Liver (tissue), 3 donors: ENCODE measurements at regions not wholly inside any gene's neighbourhood (a gene's known extent, or its start where the extent isn't known, plus 50 kb on each side); places are given as distances from the start of the nearest gene placed in this dataset.

Experiments used
- CTCF ChIP-seq: fragments of 150-350 bp; IDR thresholded peaks from 2 replicates; pipeline ENCODE4 v1.5.1; 2017; ENCODE audit warnings: improper control_type of control experiment, low read depth, low read length; ENCODE audit not compliant: missing input control
- JUND ChIP-seq, 2 donors: IDR thresholded peaks; 2 replicates each; pipeline ENCODE4 v1.6.1; 2016; ENCODE audit warnings: antibody characterized with exemption in 2 of 2
- RXRA ChIP-seq, 2 donors: IDR thresholded peaks; 2 replicates each; pipeline ENCODE4 v1.6.1; 2017 to 2018; ENCODE audit warnings: antibody characterized with exemption in 2 of 2, mild to moderate bottlenecking in 1 of 2
- TAF1 ChIP-seq: conservative IDR thresholded peaks from 2 replicates; pipeline ENCODE4 v1.6.1; 2016; ENCODE audit warnings: antibody characterized with exemption, mild to moderate bottlenecking
- TF ChIP-seq, protein P1 (sequence below): IDR thresholded peaks from 2 replicates; pipeline ENCODE4 v1.6.1; 2016; ENCODE audit warnings: antibody characterized with exemption
- TF ChIP-seq, protein P2 (sequence below): IDR thresholded peaks from 2 replicates; pipeline ENCODE4 v1.6.1; 2016; ENCODE audit warnings: antibody characterized with exemption, mild to moderate bottlenecking
- donor health status: healthy.
- donor health status: healthy.

DNA sequence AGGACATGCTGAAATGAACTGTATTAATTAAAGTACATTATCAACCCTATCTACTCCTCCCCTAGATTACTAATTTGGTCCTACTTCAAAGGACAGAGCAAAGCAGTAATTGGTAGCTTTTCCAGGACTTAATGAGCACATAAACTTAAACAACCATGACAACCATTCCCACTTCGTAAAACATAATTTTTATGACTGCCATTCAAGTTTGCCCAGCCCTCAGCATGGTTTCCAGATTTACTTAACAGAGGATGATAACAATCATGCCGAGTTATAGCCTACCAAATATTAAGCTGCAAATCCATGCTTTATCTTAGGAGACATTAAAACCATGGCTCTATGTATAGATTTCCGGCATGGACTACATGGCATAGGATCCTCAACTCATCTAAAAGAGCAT is 401.1 kb upstream of the CHAC2 start:
- no peak for TF ChIP-seq CTCF
- TF ChIP-seq, protein P1, sequence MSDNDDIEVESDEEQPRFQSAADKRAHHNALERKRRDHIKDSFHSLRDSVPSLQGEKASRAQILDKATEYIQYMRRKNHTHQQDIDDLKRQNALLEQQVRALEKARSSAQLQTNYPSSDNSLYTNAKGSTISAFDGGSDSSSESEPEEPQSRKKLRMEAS: no peak
- TF ChIP-seq JUND (IDR thresholded peaks at IDR 0.05): no peak
- TF ChIP-seq RXRA (IDR thresholded peaks at IDR 0.05): no peak
- TF ChIP-seq, protein P2, sequence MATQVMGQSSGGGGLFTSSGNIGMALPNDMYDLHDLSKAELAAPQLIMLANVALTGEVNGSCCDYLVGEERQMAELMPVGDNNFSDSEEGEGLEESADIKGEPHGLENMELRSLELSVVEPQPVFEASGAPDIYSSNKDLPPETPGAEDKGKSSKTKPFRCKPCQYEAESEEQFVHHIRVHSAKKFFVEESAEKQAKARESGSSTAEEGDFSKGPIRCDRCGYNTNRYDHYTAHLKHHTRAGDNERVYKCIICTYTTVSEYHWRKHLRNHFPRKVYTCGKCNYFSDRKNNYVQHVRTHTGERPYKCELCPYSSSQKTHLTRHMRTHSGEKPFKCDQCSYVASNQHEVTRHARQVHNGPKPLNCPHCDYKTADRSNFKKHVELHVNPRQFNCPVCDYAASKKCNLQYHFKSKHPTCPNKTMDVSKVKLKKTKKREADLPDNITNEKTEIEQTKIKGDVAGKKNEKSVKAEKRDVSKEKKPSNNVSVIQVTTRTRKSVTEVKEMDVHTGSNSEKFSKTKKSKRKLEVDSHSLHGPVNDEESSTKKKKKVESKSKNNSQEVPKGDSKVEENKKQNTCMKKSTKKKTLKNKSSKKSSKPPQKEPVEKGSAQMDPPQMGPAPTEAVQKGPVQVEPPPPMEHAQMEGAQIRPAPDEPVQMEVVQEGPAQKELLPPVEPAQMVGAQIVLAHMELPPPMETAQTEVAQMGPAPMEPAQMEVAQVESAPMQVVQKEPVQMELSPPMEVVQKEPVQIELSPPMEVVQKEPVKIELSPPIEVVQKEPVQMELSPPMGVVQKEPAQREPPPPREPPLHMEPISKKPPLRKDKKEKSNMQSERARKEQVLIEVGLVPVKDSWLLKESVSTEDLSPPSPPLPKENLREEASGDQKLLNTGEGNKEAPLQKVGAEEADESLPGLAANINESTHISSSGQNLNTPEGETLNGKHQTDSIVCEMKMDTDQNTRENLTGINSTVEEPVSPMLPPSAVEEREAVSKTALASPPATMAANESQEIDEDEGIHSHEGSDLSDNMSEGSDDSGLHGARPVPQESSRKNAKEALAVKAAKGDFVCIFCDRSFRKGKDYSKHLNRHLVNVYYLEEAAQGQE: no peak
- no peak for TF ChIP-seq TAF1
